ENCODE measurements at regions not wholly inside any gene's neighbourhood (a gene's known extent, or its start where the extent isn't known, plus 50 kb on each side); places are given as distances from the start of the nearest gene placed in this dataset.

- TF ChIP-seq CHD2 (IDR thresholded peaks at IDR 0.05; ENCODE audit: low read length, partially characterized antibody) (no peak), USF1 (IDR thresholded peaks at IDR 0.05; ENCODE audit: borderline replicate concordance, low read depth) (no peak), POLR2AphosphoS5 (IDR thresholded peaks at IDR 0.05; ENCODE audit: low read depth, low read length) (no peak), CTCF (IDR thresholded peaks at IDR 0.05) (no peak), EP300 (IDR thresholded peaks at IDR 0.05; ENCODE audit: borderline replicate concordance in 1 of 2, low read depth in 1 of 2, low read length in 1 of 2) (no peak)
These were observed 712.4 kb upstream of the LCORL start for GRCh38 chr4:18733961-18734360.

All from SK-N-SH (cell line).